T1000 (cell line): ENCODE measurements at regions not wholly inside any gene's neighbourhood (a gene's known extent, or its start where the extent isn't known, plus 50 kb on each side); places are given as distances from the start of the nearest gene placed in this dataset.

ENCODE experiments used
- DNase-seq: peaks from one replicate; lab custom pipeline; 2025; ENCODE audit warnings: mixed read lengths; lab: John Stamatoyannopoulos, UW

DNA sequence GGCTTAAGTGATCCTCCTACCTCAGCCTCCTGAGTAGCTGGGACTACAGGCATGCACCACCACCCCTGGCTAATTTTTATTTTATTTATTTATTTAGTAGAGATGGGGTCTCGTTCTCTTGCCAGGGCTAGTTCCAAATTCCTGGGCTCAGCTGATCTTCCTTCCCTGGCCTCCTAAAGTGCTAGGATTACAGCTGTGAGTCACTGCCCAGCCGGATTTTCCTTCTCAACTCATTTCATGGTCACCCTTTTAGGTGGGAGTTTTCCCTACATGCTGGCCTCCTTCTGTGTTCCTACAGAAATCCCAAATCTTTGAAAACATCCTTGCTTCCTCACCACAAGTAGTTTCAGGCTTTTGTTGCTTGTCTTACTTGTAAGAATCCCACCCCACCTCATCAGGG is 102.1 kb upstream of the SIAH1 start:
- DNase-seq, result no peak

GRCh38 chr16:48481772-48482171 is 96.6 kb upstream of the SIAH1 start:
- no peak for DNase-seq

- no peak for DNase-seq
These were observed 96.0 kb upstream of the SIAH1 start for GRCh38 chr16:48481211-48481610.

DNA sequence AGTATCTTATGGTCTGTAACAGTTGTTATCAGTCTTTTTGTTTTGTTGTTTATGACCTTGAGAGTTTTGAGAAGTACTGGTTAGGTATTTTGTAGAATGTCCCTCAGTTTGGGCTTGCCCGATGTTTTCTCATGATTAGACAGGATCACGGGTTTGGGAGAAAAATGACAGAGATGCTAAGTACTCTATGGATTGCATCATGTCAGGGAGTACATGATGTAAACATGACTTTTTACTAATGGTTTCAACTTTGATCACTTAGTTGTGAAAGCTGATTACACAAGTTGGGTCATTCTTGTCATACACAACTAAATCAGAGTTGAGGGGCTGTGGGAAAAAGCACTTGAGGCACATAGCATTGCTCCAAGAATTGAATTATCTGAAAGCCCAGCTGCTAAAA is 94.7 kb upstream of the SIAH1 start:
- DNase-seq, result no peak

DNA sequence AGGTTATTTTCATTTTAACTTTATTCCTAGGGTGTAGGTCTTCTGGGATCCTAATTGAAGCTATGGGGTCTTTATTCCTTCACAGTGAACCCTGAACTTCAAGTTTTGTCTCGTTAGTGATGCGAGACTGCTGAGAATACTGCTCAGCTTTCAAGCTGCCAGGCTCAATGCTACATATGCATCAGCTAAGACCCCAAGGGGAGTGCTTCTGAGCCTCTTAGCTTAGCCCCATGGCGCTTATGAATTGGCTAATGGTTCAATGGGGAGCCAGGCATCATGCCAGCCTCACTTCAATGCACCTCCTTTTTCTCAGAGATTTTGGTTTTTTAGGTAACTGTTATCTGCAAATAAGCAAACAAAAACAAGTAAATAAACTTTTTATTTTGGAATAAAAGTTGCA is 94.1 kb upstream of the SIAH1 start:
- DNase-seq, result no peak

DNA sequence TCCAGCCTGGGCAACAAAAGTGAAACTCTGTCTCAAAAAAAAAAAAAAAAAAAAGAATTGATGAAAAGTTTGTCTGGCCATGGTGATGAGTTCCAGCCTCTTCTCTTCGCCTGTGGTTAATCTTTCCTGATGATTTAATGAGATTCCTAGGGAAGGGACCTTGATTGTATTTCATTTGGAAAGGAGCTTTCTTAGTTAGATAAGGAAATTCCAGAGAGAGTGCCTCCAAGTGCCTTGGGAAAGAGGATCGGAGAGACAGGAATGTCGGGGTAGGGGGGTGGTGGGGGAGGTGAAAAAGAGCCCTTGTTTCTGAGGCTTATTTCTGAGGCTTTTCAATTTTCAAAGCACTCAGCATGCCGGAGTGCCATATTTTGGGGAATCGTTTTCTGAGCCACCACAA is 93.2 kb upstream of the SIAH1 start:
- DNase-seq, result no peak

GRCh38 chr16:48471435-48471834 is 86.2 kb upstream of the SIAH1 start:
- no peak for DNase-seq

GRCh38 chr16:48462106-48462740 is 77.0 kb upstream of the SIAH1 start:
- DNase-seq, result no peak

DNA sequence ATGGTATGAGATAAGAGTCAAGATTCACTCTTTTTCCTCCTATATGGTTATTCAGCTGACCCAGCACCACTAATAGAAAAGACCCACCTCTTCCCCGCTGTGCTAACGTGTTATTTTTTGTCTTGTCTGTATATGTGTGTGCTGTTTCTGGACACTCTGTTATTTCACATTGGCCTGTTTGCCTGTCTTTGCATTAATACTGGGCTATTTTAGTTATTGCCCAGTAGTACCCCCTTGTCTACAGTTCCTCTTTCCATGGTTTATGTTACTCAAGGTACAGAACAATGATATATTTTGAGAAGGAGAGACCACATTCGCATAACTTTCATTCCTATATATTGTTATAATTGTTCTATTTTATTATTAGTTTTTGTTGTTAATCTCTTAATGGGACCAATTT is 74.0 kb upstream of the SIAH1 start:
- no peak for DNase-seq

DNA sequence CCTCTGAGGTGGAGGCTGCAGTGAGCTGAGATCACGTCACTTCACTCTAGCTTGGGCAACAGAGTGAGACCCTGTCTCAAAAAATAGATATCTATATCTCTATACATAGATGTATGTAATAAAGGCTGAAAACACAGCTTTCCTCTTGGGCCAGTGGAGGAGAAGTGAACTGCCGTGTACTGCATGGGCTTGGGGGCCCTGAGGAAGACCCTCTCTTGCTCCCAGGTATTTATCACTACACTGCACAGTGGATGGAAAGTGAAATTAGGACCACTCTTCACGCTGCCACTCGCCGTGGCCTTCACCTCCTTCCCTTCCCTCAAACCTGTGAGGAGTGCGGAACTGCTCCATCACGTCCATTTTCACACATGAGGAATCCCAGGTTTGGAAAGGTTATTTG is 68.8 kb upstream of the SIAH1 start:
- DNase-seq, result no peak

DNA sequence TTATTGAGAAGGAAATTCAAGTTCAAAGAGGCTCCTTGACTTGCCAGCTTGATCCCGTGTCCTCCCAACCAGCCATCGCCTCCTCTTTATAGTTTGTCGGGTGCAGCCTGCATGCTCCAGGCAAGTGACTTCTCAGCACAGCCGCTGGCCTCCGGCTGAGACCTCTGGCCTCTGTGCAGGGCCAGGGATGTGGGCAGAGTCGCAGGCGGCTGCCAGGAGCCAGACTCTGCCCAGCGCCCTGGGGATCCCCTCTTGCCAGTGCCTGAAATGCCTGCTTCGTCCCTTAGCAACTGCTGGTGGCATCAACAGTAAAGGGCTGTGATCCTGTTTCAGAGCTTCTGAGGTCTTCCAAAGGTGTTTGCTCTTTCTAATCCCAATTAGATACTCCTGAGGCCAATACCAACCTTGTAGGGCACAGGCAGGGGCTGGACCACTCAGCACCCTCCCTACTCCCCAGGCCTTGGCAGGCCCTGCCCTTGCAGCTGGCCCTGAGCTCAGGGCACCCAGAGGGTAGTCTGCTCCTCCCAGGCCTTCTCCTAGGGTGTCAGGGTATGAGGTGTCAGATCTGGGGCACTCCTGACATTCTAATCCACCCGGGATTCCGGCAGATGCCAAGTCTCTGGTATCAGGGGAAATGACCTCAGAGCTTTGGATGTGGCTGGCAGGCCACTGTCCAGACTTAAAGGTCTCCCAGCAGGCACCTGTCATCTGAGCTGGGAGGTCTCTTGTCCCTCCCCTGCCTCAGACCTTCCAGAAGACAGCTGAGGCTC is 68.0 kb upstream of the SIAH1 start:
- no peak for DNase-seq

DNA sequence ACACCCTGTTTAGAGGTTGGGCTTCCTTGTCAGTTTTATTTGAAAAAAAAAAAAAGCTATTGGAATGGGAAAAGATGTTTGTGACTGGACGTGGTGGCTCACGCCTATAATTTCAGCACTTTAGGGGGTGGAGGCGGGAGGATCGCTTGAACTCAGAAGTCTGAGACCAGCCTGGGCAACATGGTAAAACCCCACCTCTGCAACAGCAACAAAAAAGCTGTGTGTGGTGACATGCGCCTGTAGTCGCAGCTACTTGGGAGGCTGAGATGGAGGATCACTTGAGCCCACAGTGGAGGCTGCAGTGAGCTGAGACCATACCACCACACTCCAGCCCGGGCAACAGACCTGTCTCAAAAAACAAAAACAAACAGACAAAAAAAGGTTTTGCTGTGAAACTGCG is 66.1 kb upstream of the SIAH1 start:
- DNase-seq, result no peak

- DNase-seq, result no peak
These were observed 65.2 kb upstream of the SIAH1 start for GRCh38 chr16:48450367-48450766.

GRCh38 chr16:48448841-48449481 is 63.7 kb upstream of the SIAH1 start:
- DNase-seq, result no peak

GRCh38 chr16:48447940-48448536 is 62.8 kb upstream of the SIAH1 start:
- DNase-seq, result no peak

DNA sequence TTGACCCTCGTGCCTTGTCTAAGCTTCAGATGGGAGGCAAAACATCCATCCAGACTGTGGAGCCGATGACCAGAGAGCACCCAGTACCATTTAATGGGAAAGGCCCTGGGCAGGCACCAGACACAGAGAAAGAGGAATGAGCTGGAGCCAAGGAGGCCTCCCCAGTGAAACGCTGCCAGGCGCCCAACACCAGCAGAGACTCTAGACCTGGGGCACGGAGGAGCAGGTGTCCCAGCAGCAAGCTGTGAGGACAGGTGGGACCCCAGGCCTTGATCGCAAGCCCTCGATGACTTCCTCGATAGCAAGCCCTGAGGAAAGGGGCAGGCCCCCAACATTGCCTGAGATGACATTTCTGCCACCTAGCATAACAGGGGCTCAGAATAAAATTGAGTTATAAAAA is 62.2 kb upstream of the SIAH1 start:
- no peak for DNase-seq

DNA sequence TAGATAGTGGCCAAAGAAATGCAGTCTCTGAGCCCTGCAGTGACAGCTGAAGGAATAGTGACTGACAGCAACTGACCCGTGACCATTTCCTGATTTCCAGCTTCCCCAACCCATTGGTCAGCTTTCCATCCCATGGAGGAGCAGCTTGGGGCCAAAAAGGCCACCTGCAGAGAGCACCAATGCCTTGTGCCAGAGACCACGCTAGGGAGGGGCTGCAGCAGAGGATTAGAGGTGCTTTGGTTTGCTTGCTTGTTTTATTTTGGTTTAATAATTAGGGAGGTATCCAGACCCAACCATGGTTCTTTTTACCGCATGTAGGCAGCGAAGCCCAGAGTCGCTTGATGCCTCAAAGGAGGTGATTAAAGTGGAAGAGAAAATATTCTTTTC is 61.3 kb upstream of the SIAH1 start:
- DNase-seq, result no peak

DNA sequence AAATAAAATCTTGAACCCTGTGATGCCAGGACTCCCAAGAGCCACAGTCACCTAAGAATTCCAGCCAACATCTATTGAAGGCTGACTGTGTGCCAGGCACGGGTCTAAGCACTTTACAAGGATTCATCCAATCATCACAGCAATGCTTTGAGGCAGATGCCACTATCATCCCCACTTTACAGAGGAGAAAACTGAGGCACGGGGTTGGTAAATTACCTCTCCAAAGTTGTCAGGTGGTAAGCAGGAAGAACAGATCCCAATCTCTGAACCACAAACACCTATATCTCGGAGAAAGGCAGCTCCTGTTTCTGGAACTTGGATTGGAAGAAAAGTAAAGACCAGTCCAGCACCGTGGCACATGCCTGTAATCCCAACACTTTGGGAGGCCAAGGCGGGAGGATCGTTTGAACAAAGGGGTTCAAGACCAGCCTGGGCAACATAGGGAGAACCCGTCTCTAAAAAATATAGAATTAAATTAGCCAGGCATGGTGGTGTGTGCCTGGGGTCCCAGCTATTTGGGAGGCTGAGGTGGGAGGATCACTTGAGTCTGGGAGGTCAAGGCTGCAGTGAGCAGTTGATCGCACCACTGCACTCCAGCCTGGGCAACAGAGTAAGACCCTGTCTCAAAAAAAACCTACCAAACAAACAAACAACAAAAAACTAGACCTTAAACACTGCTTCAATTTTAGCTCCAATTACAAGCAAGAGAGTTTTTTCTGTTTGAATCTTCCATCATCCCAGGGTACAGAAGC is 60.7 kb upstream of the SIAH1 start:
- no peak for DNase-seq

GRCh38 chr16:48444574-48444973 is 59.4 kb upstream of the SIAH1 start:
- DNase-seq, result peak; percentile 11

- no peak for DNase-seq
These were observed 57.2 kb upstream of the SIAH1 start for GRCh38 chr16:48442379-48442778.

- DNase-seq, result no peak
These were observed 56.7 kb upstream of the SIAH1 start for GRCh38 chr16:48441863-48442279.

DNA sequence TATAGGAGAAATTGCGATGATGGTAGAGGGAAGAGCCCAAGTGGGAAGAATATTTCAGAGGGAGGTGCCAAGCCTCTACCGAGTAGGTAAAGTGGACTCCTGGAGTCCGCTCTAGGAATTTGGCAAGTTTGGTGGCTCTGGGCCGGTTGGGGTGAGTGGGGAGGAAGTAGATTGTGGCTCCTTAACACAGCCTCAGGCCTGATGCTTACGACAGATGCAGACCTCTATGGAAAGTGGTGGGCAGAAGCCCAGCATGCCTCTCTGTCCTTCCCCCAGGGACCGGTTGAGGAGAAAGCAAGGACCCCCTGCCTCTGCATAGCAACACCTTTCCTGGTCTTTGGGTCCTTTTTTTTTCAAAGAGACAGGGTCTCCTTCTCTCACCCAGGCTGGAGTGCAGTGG is 55.9 kb upstream of the SIAH1 start:
- no peak for DNase-seq
